ENCODE measurements at regions not wholly inside any gene's neighbourhood (a gene's known extent, or its start where the extent isn't known, plus 50 kb on each side); places are given as distances from the start of the nearest gene placed in this dataset.

GRCh38 chr5:147997486-147997885, 66.3 kb upstream of the SPINK5 start:
- no peak for TF ChIP-seq CTCF (IDR thresholded peaks at IDR 0.05)
- no peak for TF ChIP-seq POLR2A (IDR thresholded peaks at IDR 0.05)

Data from heart left ventricle (tissue), 13 donors.